ENCODE measurements at regions not wholly inside any gene's neighbourhood (a gene's known extent, or its start where the extent isn't known, plus 50 kb on each side); places are given as distances from the start of the nearest gene placed in this dataset.
"Not testable (repeated sequence)": the region's sequence is repeated elsewhere in the genome, so short reads cannot be mapped to it uniquely, and the experiment has no call there.

DNA sequence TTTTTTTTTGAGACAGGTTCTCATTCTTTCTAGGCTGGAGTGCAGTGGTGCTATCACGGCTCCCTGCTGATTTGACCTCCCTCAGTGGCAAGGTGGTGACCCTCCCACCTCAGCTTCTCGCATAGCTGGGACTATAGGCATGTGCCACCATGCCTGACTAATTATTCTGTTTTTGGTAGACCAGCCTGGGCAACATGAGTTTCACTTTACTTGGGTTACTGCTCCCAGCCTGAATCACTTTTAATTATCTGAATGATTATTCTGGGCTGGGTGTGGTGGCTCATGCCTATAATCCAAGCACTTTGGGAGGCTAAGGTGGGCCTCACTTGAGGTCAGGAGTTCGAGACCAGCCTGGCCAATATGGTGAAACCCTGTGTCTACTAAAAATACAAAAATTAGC lies 308.2 kb downstream of the TYW1 start:
- not testable (repeated sequence) for TF ChIP-seq POLR2AphosphoS5, EP300, POLR2A (IDR thresholded peaks at IDR 0.05)
- TF ChIP-seq, protein P1, sequence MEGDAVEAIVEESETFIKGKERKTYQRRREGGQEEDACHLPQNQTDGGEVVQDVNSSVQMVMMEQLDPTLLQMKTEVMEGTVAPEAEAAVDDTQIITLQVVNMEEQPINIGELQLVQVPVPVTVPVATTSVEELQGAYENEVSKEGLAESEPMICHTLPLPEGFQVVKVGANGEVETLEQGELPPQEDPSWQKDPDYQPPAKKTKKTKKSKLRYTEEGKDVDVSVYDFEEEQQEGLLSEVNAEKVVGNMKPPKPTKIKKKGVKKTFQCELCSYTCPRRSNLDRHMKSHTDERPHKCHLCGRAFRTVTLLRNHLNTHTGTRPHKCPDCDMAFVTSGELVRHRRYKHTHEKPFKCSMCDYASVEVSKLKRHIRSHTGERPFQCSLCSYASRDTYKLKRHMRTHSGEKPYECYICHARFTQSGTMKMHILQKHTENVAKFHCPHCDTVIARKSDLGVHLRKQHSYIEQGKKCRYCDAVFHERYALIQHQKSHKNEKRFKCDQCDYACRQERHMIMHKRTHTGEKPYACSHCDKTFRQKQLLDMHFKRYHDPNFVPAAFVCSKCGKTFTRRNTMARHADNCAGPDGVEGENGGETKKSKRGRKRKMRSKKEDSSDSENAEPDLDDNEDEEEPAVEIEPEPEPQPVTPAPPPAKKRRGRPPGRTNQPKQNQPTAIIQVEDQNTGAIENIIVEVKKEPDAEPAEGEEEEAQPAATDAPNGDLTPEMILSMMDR (IDR thresholded peaks at IDR 0.05) = not testable (repeated sequence)
